Tongue (tissue), 1 donor: ENCODE measurements at regions not wholly inside any gene's neighbourhood (a gene's known extent, or its start where the extent isn't known, plus 50 kb on each side); places are given as distances from the start of the nearest gene placed in this dataset.
"Not testable (repeated sequence)": the region's sequence is repeated elsewhere in the genome, so short reads cannot be mapped to it uniquely, and the experiment has no call there.

Experiments used
- DNase-seq: peaks from one replicate; pipeline ENCODE4 v3.0.0-alpha.2; 2015

- DNase-seq = no peak
Observed at GRCh38 chr3:82143661-82144412, 382.4 kb upstream of the GBE1 start.

GRCh38 chr3:82141592-82141991, 380.1 kb upstream of the GBE1 start:
- no peak for DNase-seq

DNA sequence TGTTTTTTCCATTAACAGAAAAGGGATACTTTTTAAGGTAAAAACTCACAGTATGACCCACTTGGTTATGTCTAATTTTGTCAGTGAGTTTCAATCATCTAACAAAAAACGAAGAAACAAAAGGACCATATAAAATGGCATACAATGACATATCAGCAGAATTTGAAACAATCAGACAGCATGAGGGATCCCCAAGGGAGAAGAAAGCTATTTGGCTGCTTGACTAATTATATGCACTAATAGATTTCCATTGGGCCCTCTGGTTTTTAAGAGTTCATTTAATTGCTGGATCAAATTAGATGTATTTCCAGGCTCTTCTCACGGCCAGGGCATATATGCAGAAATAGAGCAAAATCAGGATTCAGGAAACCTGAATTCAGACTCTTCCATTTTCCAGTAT, 376.4 kb upstream of the GBE1 start:
- no peak for DNase-seq

GRCh38 chr3:82137050-82137449, 375.6 kb upstream of the GBE1 start:
- no peak for DNase-seq

GRCh38 chr3:82133070-82133606, 371.7 kb upstream of the GBE1 start:
- DNase-seq = peak; percentile 84

DNA sequence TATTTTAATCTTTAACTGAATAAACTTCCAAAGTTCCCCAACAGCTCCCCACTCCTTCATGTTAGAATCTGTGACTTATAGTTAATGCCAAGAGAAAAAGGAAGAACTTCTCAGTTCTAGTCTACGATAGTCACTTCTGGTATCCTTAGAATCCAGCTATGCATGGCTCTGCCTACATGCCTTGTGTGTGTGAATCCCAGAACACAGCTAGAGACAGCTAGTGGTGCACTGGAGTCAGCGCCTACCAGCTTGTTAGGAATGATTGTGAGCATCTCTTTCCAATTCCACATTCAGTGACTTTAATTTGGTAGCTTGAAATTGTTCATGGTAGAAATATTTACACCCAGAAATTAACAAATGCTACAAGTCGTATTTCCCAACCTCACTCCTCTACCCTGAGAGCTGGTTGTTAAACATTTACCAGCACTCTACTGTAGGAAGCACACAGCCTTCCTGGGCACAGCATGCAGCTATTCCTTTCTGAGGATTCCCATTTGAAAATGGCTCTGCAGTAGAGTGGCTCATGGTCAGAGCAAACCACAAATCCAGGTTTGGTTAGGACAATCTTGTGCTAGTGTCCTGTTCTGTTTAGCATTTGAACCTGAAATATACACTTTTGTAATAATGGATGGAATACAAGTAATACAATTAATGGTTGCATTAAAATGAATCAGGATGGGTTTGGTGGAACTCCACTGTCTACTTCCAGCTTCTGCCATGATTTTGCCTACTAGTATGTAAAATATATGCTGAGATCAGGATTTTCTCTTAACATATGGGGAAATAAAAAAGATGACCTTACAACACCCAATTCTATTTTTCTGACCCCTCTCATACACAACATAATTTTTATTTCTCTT, 371.0 kb upstream of the GBE1 start:
- no peak for DNase-seq

DNA sequence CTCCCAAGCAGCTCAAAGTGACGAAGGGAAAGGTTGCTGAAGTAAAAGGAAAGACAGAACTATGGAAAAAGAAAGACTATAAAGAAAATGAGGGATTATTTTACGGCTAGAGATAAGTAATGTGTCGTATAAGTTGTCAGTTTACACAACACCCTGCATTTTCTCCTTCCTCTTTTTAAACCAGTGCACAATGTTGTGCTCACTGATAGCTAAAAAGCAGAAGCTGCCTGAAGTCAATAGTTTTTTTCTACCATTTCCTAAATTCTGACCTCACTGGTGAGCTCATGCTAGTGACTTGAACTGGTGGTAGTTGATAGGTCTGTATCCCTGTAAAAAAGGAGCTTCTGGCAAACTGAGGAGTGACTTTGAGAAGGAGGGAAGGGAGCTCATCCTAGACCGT, 368.6 kb upstream of the GBE1 start:
- DNase-seq = no peak

DNA sequence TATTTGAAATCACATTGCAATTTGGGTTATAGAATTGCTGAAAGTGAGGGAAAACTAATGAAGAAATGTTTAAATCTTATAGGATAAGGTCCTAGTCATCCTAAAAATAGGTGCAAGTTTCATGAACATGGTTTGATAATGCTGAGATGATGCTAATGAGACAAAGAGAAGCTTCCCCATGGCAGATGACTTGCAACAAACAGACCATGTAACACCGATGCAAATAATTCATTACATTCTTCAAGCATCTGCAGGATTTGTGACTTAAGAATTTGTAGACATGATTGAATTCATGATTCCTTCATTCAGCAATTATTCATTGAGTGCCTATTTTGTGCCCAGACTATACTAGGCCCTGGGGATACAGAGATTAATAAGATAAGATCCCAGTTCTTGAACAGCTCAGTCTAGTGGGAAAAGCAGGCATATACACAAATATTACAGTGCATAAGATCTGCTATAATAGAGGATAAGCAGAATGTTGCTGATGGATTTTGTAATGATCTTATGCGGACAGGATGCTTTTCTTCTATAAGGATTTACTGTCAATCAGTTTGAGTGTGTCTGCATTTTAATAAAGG, 367.9 kb upstream of the GBE1 start:
- no peak for DNase-seq

DNA sequence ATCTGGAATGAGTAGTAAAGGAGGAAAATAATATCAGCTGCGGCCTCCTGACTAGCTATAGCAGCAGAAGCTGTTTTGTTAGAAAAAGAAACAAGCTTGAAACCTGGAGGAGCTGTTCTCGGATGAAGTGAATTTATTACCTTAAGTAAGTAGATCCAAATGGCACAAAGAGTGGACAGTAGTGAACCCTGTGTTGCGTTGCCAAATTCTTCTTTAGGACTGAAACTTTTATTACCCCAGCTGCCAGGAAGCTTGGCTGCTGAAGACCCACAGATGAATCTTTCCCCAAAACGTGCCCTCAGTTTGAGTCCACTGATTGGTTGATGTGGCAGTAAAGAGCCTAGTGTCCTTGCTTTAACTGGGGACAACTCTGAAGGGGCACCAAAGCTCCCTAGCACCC, 366.8 kb upstream of the GBE1 start:
- no peak for DNase-seq

DNA sequence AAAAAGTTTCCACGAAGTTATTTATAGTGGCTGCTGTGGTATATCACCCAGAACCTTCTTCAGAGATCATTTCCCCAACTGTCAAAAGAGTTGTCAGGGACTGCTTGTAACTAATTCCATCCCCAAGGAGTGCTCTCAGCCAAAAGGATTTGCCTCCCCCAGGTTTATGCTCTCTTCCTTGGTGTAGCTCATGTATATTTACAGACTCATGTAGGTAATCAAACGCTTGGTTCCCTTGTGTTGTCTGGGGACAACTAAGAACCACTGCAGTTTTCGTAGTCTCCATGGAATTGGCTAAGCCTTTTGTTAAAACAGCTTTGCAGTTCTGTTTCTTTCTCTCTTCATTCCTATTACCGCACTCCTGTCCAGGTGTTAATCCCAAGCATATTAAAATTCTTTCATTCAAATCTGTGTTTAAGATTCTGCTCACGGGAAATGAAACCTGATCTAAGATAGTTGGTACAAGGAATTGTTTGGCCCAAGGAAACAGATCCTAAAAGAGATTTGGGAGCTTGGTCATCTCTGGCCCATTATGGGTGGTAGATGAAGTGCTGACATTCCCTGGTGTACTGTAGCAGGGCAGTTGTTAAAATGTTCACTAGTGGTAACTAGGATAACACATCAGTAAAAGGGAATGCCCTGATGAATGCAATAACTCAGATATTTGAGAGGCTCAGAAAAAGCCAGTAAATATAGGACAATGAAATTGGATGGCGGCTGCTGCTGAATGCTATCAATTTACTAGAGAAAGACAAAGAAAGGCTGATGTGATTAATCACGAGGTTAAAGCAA, 361.3 kb upstream of the GBE1 start:
- no peak for DNase-seq

DNA sequence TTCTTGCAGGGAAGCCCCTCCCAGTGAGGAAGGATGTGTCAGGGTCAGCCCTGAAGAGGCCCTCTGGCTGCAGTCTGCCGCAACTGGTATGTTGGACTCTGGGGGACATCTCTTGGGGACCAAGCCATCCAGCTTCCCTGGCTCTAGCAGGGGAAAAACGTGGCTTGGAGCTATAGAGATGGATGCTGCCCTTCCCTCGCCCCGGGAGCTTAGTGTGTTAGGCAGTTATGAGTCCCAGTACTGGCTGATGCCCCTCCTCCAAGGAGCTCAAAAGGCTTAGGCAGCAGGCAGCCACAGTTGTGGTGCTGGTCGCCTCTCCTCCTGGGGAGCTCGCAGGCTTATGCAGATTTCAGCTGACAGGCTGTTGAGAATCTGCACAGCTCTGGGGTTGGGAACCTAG, 353.1 kb upstream of the GBE1 start:
- no peak for DNase-seq

DNA sequence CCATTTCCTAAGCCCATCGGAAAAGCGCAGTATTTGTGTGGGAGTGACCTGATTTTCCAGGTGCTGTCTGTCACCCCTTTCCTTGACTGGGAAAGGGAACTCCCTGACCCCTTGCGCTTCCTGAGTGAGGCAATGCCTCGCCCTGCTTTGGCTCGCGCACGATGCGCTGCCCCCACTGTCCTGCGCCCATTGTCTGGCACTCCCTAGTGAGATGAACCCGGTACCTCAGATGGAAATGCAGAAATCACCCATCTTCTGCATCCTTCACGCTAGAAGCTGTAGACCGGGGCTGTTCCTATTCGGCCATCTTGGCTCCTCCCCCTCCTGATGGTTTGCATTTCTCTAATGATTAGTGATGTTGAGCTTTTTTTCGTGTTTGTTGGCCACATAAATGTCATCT, 349.3 kb upstream of the GBE1 start:
- DNase-seq = not testable (repeated sequence)

GRCh38 chr3:82103241-82103640, 341.8 kb upstream of the GBE1 start:
- no peak for DNase-seq

GRCh38 chr3:82100378-82100777, 338.9 kb upstream of the GBE1 start:
- DNase-seq = no peak

DNA sequence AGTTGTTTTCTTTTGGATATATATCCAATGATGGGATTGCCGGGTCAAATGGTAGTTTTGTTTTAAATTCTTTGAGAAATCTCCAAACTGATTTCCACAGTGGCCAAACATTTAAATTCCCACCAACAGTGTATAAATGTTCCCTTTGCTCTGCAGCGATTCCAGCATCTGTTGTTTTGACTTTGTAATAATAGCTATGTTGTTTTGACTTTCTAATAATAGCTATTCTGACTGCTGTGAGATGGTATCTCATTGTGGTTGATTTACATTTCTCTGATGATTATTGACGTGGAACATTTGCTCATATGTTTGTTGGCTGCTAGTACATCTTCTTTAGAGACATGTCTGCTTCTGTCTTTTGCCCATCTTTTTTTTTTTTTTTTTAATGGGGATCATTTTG, 332.2 kb upstream of the GBE1 start:
- no peak for DNase-seq

DNA sequence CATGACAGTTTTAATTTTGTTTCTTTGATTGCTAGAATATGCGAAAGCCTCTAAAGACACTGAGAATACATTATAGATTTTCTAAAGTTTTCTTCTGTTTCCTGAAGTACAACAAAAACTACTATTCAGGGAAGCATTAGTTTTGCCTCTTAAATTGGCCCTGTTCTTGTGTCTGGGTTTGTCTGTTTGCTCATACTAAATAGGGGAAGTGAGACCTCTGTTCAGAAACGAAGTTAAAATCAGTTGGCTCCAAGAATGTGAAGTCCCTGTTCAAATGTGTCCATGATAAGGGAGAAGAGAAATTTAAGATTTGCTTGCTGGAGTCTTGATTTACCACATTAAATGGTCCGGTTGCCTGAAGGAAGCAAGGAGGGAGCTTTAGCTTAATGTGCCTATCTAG, 327.3 kb upstream of the GBE1 start:
- DNase-seq = no peak

- no peak for DNase-seq
Observed at GRCh38 chr3:82087958-82088357, 326.5 kb upstream of the GBE1 start.

DNA sequence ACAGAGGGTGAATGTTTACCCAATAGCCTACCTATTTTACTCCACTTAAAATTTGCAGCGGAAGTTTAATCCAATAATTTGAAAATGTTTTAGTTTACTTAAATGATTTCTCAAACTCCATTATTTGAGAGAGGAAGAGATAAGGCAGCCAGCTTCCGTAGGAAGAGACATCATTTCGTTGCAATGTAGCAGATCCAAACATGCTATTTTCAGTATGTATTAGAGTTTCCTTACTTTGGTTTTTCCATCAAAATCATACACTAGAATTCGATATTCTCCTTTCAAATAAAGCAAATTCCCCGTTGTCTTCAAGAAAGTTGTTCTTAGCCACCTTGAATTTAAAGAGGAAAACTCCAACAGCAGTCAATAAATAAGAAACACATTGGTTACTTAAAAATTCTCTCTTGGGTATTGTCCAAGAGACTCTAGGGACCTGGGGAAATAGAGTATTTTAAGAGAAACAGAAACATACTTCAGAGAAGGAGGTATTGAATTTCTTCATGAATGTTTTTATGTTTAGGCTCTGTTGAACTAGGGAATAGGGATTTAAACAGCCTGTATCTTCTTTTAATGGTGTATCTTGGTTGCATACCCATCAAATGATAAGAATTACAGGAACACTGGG, 324.5 kb upstream of the GBE1 start:
- no peak for DNase-seq

DNA sequence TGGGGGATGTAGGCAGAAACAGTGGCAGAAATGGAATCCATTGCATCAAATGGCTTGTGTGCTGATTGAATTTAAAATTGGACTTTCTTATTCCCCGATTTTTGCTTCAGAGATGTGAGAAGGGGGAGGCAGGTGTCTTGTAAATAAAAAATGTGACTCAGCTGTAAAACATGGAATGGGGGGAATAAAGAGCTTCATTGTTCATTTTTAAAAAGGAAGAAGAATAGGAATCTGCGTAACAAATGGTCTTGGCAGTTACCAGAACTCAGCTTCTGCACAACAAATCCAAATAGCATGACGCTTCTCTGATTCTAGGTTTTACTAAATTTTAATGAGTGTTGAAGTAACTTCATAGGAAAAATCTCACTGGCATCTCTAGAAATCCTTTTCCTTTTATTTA, 323.9 kb upstream of the GBE1 start:
- DNase-seq = peak; percentile 74

GRCh38 chr3:82084824-82085223, 323.4 kb upstream of the GBE1 start:
- DNase-seq = peak; percentile 21

- no peak for DNase-seq
Observed at GRCh38 chr3:82082796-82083195, 321.4 kb upstream of the GBE1 start.

GRCh38 chr3:82081351-82081750, 319.9 kb upstream of the GBE1 start:
- no peak for DNase-seq
